ENCODE measurements at regions not wholly inside any gene's neighbourhood (a gene's known extent, or its start where the extent isn't known, plus 50 kb on each side); places are given as distances from the start of the nearest gene placed in this dataset.

GRCh38 chr4:72987741-72988729, 81.5 kb downstream of the COX18 start:
- H3K27me3 ChIP-seq: no peaks in the 10 kb centered on the region
- TF ChIP-seq CTCF (IDR thresholded peaks at IDR 0.05): no peak
- intact Hi-C loops (cut with DNase I): no loop called here
- H3K4me3 ChIP-seq: no peak overlapping the region
- H3K36me3 ChIP-seq: no peaks in the 10 kb centered on the region
- 46 to 57% methylated on average over 4 of the region's 4 CpGs for WGBS, 2 donors
- no peak overlapping the region for H3K27ac ChIP-seq
- no peaks in the 10 kb centered on the region for H3K4me1 ChIP-seq
- H3K9me3 ChIP-seq: no peaks in the 10 kb centered on the region
- FAIRE-seq (no peak), ATAC-seq (no peak), DNase-seq (no peak)

- ATAC-seq: no peak
- no peak for FAIRE-seq
- Histone ChIP-seq H3K4me3 (no peak overlapping the region), H3K36me3 (no peaks in the 10 kb centered on the region), H3K27me3 (no peaks in the 10 kb centered on the region), H3K9me3 (no peaks in the 10 kb centered on the region), H3K4me1 (no peaks in the 10 kb centered on the region), H3K27ac (no peak overlapping the region)
- DNase-seq: no peak
- WGBS, 2 donors: 43 to 45% methylated on average over 4 of the region's 4 CpGs
- intact Hi-C loops (cut with DNase I): no loop called here
- no peak for TF ChIP-seq CTCF (IDR thresholded peaks at IDR 0.05)
Measured at GRCh38 chr4:72984351-72984750, 85.2 kb downstream of the COX18 start.

GRCh38 chr4:72983709-72984108, 85.8 kb downstream of the COX18 start:
- Histone ChIP-seq H3K4me1 (no peaks in the 10 kb centered on the region), H3K27ac (no peak overlapping the region), H3K36me3 (no peaks in the 10 kb centered on the region), H3K9me3 (no peaks in the 10 kb centered on the region), H3K27me3 (no peaks in the 10 kb centered on the region), H3K4me3 (no peak overlapping the region)
- TF ChIP-seq CTCF (IDR thresholded peaks at IDR 0.05): no peak
- DNase-seq: no peak
- WGBS, 2 donors: 10 to 15% methylated on average over 2 of the region's 2 CpGs
- intact Hi-C loops (cut with DNase I): no loop called here
- no peak for FAIRE-seq
- no peak for ATAC-seq

GRCh38 chr4:72977936-72978485, 91.5 kb downstream of the COX18 start:
- H3K4me1 ChIP-seq: peaks cover 0 to 4% (median 0%) of the 10 kb centered on the region in 3 donors
- FAIRE-seq: no peak

More at GRCh38 chr4:72977936-72978485, 91.5 kb downstream of the COX18 start:
- H3K27me3 ChIP-seq: no peaks in the 10 kb centered on the region
- ATAC-seq: no peak
- WGBS, 2 donors: 44 to 56% methylated on average over 5 of the region's 5 CpGs
- intact Hi-C loops (cut with DNase I): no loop called here
- TF ChIP-seq CTCF (IDR thresholded peaks at IDR 0.05): no peak
- no peaks in the 10 kb centered on the region for H3K9me3 ChIP-seq
- no peak for DNase-seq
- no peak overlapping the region for H3K27ac ChIP-seq
- H3K36me3 ChIP-seq: no peaks in the 10 kb centered on the region
- no peak overlapping the region for H3K4me3 ChIP-seq

Measured in pancreas (tissue), 10 donors.